ENCODE measurements at regions not wholly inside any gene's neighbourhood (a gene's known extent, or its start where the extent isn't known, plus 50 kb on each side); places are given as distances from the start of the nearest gene placed in this dataset.

- TF ChIP-seq CTCF (IDR thresholded peaks at IDR 0.05) = no peak
- no peak for TF ChIP-seq EZH2 (IDR thresholded peaks at IDR 0.05; ENCODE audit: borderline replicate concordance, insufficient read depth, low read depth, low read length, poor library complexity, severe bottlenecking)
These were observed 90.9 kb upstream of the PIP4K2A start for GRCh38 chr10:22805304-22805703.
